K562 (cell line): ENCODE measurements at regions not wholly inside any gene's neighbourhood (a gene's known extent, or its start where the extent isn't known, plus 50 kb on each side); places are given as distances from the start of the nearest gene placed in this dataset.

Experiments used
- ATAC-seq: fragments of 200-7000 bp; cut with Tn5 transposase; 3 replicates; pipeline ENCODE4 v1.9.1; 2020; ENCODE audit warnings: moderate library complexity
- BruUV-seq: library from RNA; stranded (reverse); fragments of 400-500 nt; replicated peaks from 2 replicates; lab custom pipeline; 2021; lab: Mats Ljungman, UMichigan
- CTCF ChIA-PET: fragments of 300-600 bp; formaldehyde crosslinking; extraction: SDS; loops from one replicate; lab custom pipeline; 2021; ENCODE audit warnings: low intra/inter-chr PET ratio; lab: Yijun Ruan, JAX
- POLR2A ChIA-PET: fragments of 300-600, 350-650 bp; sonication (Branson Sonifier 250); formaldehyde crosslinking; extraction: SDS; loops from one replicate; lab custom pipeline; 2021; ENCODE audit warnings: antibody characterized with exemption, inconsistent platforms; lab: Yijun Ruan, JAX
- DNase-seq, 4 experiments: peaks; one replicate each; pipeline versions ENCODE4 v3.0.0 to v3.0.0-alpha.2; 2011 to 2018; ENCODE audit warnings: low spot score in 3 of 4, mixed read lengths in 3 of 4; ENCODE audit errors: extremely low read depth in 1 of 4
- FAIRE-seq: peaks from 2 replicates; lab custom pipeline; 2011; peaks lifted over from hg19 to GRCh38; lab: Jason Lieb, UNC
- H2AFZ ChIP-seq: 2 replicates; pipeline ENCODE4 v1.6.0; 2011; ENCODE audit warnings: low read depth, low read length, control low read depth, inconsistent platforms
- H3K27ac ChIP-seq: fragments of 200-600 bp; 3 replicates; pipeline ENCODE4 v1.8.0; 2011; ENCODE audit warnings: low read depth, mild to moderate bottlenecking, control low read depth, inconsistent platforms, low read length, moderate library complexity, mixed read lengths; ENCODE audit errors: extremely low read depth
- H3K27me3 ChIP-seq, 2 experiments: fragments of 300-600 bp in 1 of 2; 2 replicates in 1 of 2; 3 replicates in 1 of 2; pipeline versions ENCODE4 v1.6.0 to v1.8.0; 2011; ENCODE audit warnings: inconsistent platforms in 2 of 2, low read length in 2 of 2, mild to moderate bottlenecking in 1 of 2, mixed read lengths in 1 of 2, moderate library complexity in 1 of 2; ENCODE audit not compliant: control insufficient read depth in 2 of 2, insufficient read depth in 2 of 2
- H3K36me3 ChIP-seq: fragments of 300-600 bp; 3 replicates; pipeline ENCODE4 v1.8.0; 2011; ENCODE audit warnings: mild to moderate bottlenecking, low read length, inconsistent platforms; ENCODE audit not compliant: control insufficient read depth, insufficient read depth
- H3K4me1 ChIP-seq, 2 experiments: fragments of 200-600 bp in 1 of 2; replicated peaks in 1 of 2; 2 replicates in 1 of 2; 3 replicates in 1 of 2; pipeline versions ENCODE4 v1.5.1 to v1.8.0; 2011; ENCODE audit warnings: inconsistent platforms in 2 of 2, low read length in 2 of 2, mild to moderate bottlenecking in 1 of 2, mixed read lengths in 1 of 2, moderate library complexity in 1 of 2; ENCODE audit not compliant: control insufficient read depth in 2 of 2, insufficient read depth in 2 of 2
- H3K4me2 ChIP-seq: 2 replicates; pipeline ENCODE4 v1.6.1; 2011; ENCODE audit warnings: low read length, control low read depth, inconsistent platforms, mixed read lengths; ENCODE audit not compliant: insufficient read depth
- H3K4me3 ChIP-seq: fragments of 200-600 bp; sonication (generic), shearing (Covaris generic); 2 replicates; pipeline ENCODE4 v1.5.1; 2016; ENCODE audit warnings: control low read depth, inconsistent platforms
- H3K79me2 ChIP-seq: fragments of 200-600 bp; 3 replicates; pipeline ENCODE4 v1.8.0; 2011; ENCODE audit warnings: low read length, inconsistent platforms; ENCODE audit not compliant: control insufficient read depth, insufficient read depth
- H3K9ac ChIP-seq, 2 experiments: 2 replicates each; pipeline versions ENCODE4 v1.6.0 to v1.6.1; 2011; ENCODE audit warnings: low read depth in 2 of 2, low read length in 2 of 2, control low read depth in 1 of 2, inconsistent platforms in 1 of 2, mild to moderate bottlenecking in 1 of 2, mixed read lengths in 1 of 2; ENCODE audit not compliant: insufficient read depth in 1 of 2
- H3K9me1 ChIP-seq: one replicate; pipeline ENCODE4 v1.6.0; 2011; ENCODE audit warnings: inconsistent platforms, mild to moderate bottlenecking, low read length, moderate library complexity; ENCODE audit not compliant: control insufficient read depth, insufficient read depth
- H3K9me3 ChIP-seq: replicated peaks from 2 replicates; pipeline ENCODE4 v1.5.1; 2011; ENCODE audit warnings: low read depth, low read length, inconsistent platforms; ENCODE audit not compliant: control insufficient read depth, insufficient read depth
- H4K20me1 ChIP-seq: replicated peaks from 2 replicates; pipeline ENCODE4 v1.6.1; 2011; ENCODE audit warnings: low read length, inconsistent platforms, mixed read lengths; ENCODE audit not compliant: control insufficient read depth, insufficient read depth
- RFX5 ChIP-seq: IDR thresholded peaks from 2 replicates; pipeline ENCODE4 v1.6.1; 2011; ENCODE audit warnings: low read depth, mild to moderate bottlenecking, improper control_type of control experiment, low read length
- TBP ChIP-seq: optimal IDR thresholded peaks from 2 replicates; pipeline ENCODE3; 2011; ENCODE audit warnings: low read depth, low read length, improper control_type of control experiment
- ZNF717 ChIP-seq: fragments of 250-450 bp; sonication (Bioruptor Pico); IDR thresholded peaks from 2 replicates; pipeline ENCODE4 v1.5.0; 2021
- whole genome bisulfite sequencing: fragments of 100-300 bp; shearing (Covaris generic); methylation state at CpG from one replicate; pipeline ENCODE4 v1.1.6; 2016; ENCODE audit warnings: low coverage, mixed read lengths; ENCODE audit not compliant: insufficient coverage; ENCODE audit errors: missing lambda C conversion rate; 5-methylcytosine and 5-hydroxymethylcytosine counted together
- in situ Hi-C: fragments of 300-500 bp; cut with MboI; formaldehyde crosslinking; loops from 4 replicates; pipeline ENCODE4 v1.15.0; 2018; ENCODE audit warnings: inconsistent platforms, mixed read lengths
- intact Hi-C: fragments of 100-400 bp; cut with micrococcal nuclease; formaldehyde crosslinking; loops from 2 replicates; pipeline ENCODE4 v1.14.2; 2022
- TF ChIP-seq, protein P1 (sequence below): sonication (generic); formaldehyde crosslinking; IDR thresholded peaks from 2 replicates; pipeline ENCODE4 v1.8.1; 2022; ENCODE audit warnings: missing genetic modification reagents

DNA sequence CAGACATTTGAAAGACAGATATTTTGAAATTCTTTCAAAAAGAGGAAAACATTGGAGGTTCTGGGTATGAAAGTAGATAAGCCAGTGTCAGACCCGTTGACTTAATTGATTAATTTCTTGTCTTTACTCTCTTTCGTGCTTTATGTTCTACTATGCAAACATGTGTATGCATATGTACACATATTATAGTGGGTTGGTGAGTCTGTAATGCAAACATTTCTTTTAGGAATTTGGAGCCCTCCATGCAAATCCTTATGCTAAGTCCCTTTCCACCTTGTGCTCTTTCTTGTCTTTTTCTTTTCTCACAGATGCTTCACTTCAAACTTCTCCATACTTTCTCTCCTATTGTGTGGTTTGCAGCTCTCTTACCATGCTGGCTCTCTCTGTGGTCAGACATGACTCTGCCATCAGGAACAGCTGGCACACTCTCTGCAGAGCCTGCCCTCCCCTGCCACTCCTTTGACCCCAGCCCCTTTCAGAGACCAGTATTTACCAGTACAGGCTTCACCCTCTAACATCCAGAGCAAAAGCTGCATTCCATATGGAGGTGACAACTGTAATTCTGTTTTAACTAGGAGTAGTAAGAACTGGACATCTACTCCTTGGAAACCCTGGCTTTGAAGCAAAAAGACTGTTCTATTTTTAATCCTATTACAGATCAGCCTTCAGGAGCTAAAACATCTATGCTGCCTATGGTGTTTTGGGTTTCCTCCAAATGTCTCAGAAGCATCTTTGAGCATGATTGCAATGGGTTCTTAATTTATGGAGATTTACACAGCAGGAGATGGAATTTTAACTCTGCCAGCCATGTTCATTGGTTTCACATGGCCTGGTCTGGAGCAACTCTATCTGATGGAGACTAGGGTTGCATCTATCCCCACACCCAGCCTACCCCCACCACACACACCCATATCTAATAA lies 386.9 kb upstream of the FAT3 start:
- ChIA-PET CTCF (no interaction called here), POLR2A (interaction anchor here (1.1 kb wide), 1 partner anchor 178 kb away, joined by 5 read pairs; no protein-coding TSS in a partner anchor)
- H4K20me1 ChIP-seq: no peaks in the 10 kb centered on the region
- BruUV-seq: no TSS peak
- H3K27me3 ChIP-seq: no peaks in the 10 kb centered on the region
- in situ Hi-C loops: no loop called here
- FAIRE-seq (no peak), ATAC-seq (no peak), DNase-seq (no peak)
- H3K9ac ChIP-seq: no peak overlapping the region
- H2AFZ ChIP-seq: no peak overlapping the region
- no peaks in the 10 kb centered on the region for H3K4me1 ChIP-seq
- intact Hi-C loops: no loop called here
- H3K4me3 ChIP-seq: no peak overlapping the region
- H3K36me3 ChIP-seq: no peaks in the 10 kb centered on the region
- no peaks in the 10 kb centered on the region for H3K79me2 ChIP-seq
- no peak overlapping the region for H3K4me2 ChIP-seq
- 11% methylated on average over 2 of the region's 2 CpGs for WGBS
- H3K9me3 ChIP-seq: no peaks in the 10 kb centered on the region
- no peak overlapping the region for H3K27ac ChIP-seq
- no peaks in the 10 kb centered on the region for H3K9me1 ChIP-seq
- TF ChIP-seq RFX5 (no peak), TBP (no peak), ZNF717 (no peak)
- TF ChIP-seq, protein P1, sequence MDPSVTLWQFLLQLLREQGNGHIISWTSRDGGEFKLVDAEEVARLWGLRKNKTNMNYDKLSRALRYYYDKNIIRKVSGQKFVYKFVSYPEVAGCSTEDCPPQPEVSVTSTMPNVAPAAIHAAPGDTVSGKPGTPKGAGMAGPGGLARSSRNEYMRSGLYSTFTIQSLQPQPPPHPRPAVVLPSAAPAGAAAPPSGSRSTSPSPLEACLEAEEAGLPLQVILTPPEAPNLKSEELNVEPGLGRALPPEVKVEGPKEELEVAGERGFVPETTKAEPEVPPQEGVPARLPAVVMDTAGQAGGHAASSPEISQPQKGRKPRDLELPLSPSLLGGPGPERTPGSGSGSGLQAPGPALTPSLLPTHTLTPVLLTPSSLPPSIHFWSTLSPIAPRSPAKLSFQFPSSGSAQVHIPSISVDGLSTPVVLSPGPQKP: no peak
